ENCODE measurements at regions not wholly inside any gene's neighbourhood (a gene's known extent, or its start where the extent isn't known, plus 50 kb on each side); places are given as distances from the start of the nearest gene placed in this dataset.
"Not testable (repeated sequence)": the region's sequence is repeated elsewhere in the genome, so short reads cannot be mapped to it uniquely, and the experiment has no call there.

- peaks cover 19% of the 10 kb centered on the region for H3K4me1 ChIP-seq (ENCODE audit: control insufficient read depth, insufficient read depth, low read length)
- H3K9me3 ChIP-seq (ENCODE audit: control insufficient read depth, low read length), result no peaks in the 10 kb centered on the region
- no peak overlapping the region for H3K9ac ChIP-seq (ENCODE audit: low read length)
- DNase-seq (ENCODE audit: low read depth), result no peak
- no peaks in the 10 kb centered on the region for H3K27me3 ChIP-seq (replicated peaks; ENCODE audit: control insufficient read depth, insufficient read depth, low read length)
- no peak overlapping the region for H3K4me3 ChIP-seq (ENCODE audit: low read length)
- H3K36me3 ChIP-seq (ENCODE audit: control insufficient read depth, insufficient read depth, low read length, severe bottlenecking), result no peaks in the 10 kb centered on the region
These were observed 172.5 kb downstream of the SLC38A4 start for GRCh38 chr12:46653311-46653710.

GRCh38 chr12:46652692-46653091 is 173.1 kb downstream of the SLC38A4 start:
- Histone ChIP-seq H3K27me3 (replicated peaks; ENCODE audit: control insufficient read depth, insufficient read depth, low read length) (no peaks in the 10 kb centered on the region), H3K9ac (ENCODE audit: low read length) (no peak overlapping the region)
- no peak for DNase-seq (ENCODE audit: low read depth)

GRCh38 chr12:46650688-46651087 is 175.1 kb downstream of the SLC38A4 start:
- no peak for DNase-seq (ENCODE audit: low read depth)
- Histone ChIP-seq H3K9ac (ENCODE audit: low read length) (no peak overlapping the region), H3K27me3 (replicated peaks; ENCODE audit: control insufficient read depth, insufficient read depth, low read length) (no peaks in the 10 kb centered on the region), H3K4me1 (ENCODE audit: control insufficient read depth, insufficient read depth, low read length) (no peaks in the 10 kb centered on the region), H3K9me3 (ENCODE audit: control insufficient read depth, low read length) (no peaks in the 10 kb centered on the region), H3K36me3 (ENCODE audit: control insufficient read depth, insufficient read depth, low read length, severe bottlenecking) (no peaks in the 10 kb centered on the region), H3K4me3 (ENCODE audit: low read length) (no peak overlapping the region)

More at GRCh38 chr12:46652692-46653091, 173.1 kb downstream of the SLC38A4 start:
- Histone ChIP-seq H3K4me1 (ENCODE audit: control insufficient read depth, insufficient read depth, low read length) (peaks cover 13% of the 10 kb centered on the region), H3K4me3 (ENCODE audit: low read length) (no peak overlapping the region), H3K9me3 (ENCODE audit: control insufficient read depth, low read length) (no peaks in the 10 kb centered on the region), H3K36me3 (ENCODE audit: control insufficient read depth, insufficient read depth, low read length, severe bottlenecking) (no peaks in the 10 kb centered on the region)

GRCh38 chr12:46649433-46649832 is 176.4 kb downstream of the SLC38A4 start:
- Histone ChIP-seq H3K4me1 (ENCODE audit: control insufficient read depth, insufficient read depth, low read length) (no peaks in the 10 kb centered on the region), H3K4me3 (ENCODE audit: low read length) (no peak overlapping the region), H3K36me3 (ENCODE audit: control insufficient read depth, insufficient read depth, low read length, severe bottlenecking) (no peaks in the 10 kb centered on the region), H3K9me3 (ENCODE audit: control insufficient read depth, low read length) (no peaks in the 10 kb centered on the region), H3K27me3 (replicated peaks; ENCODE audit: control insufficient read depth, insufficient read depth, low read length) (no peaks in the 10 kb centered on the region), H3K9ac (ENCODE audit: low read length) (no peak overlapping the region)
- DNase-seq (ENCODE audit: low read depth), result no peak

GRCh38 chr12:46647034-46647433 is 178.8 kb downstream of the SLC38A4 start:
- Histone ChIP-seq H3K4me1 (ENCODE audit: control insufficient read depth, insufficient read depth, low read length) (no peaks in the 10 kb centered on the region), H3K4me3 (ENCODE audit: low read length) (no peak overlapping the region), H3K36me3 (ENCODE audit: control insufficient read depth, insufficient read depth, low read length, severe bottlenecking) (no peaks in the 10 kb centered on the region), H3K9me3 (ENCODE audit: control insufficient read depth, low read length) (no peaks in the 10 kb centered on the region), H3K27me3 (replicated peaks; ENCODE audit: control insufficient read depth, insufficient read depth, low read length) (no peaks in the 10 kb centered on the region), H3K9ac (ENCODE audit: low read length) (no peak overlapping the region)
- DNase-seq (ENCODE audit: low read depth), result no peak

GRCh38 chr12:46641649-46642048 is 184.1 kb downstream of the SLC38A4 start:
- not testable (repeated sequence) for H3K4me3 ChIP-seq (ENCODE audit: low read length); H3K9ac ChIP-seq (ENCODE audit: low read length); H3K4me1 ChIP-seq (ENCODE audit: control insufficient read depth, insufficient read depth, low read length); DNase-seq (ENCODE audit: low read depth); H3K36me3 ChIP-seq (ENCODE audit: control insufficient read depth, insufficient read depth, low read length, severe bottlenecking); H3K27me3 ChIP-seq (replicated peaks; ENCODE audit: control insufficient read depth, insufficient read depth, low read length)
- peaks cover 18% of the 10 kb centered on the region for H3K9me3 ChIP-seq (ENCODE audit: control insufficient read depth, low read length)

- Histone ChIP-seq H3K9ac (ENCODE audit: low read length) (no peak overlapping the region), H3K27me3 (replicated peaks; ENCODE audit: control insufficient read depth, insufficient read depth, low read length) (no peaks in the 10 kb centered on the region), H3K4me1 (ENCODE audit: control insufficient read depth, insufficient read depth, low read length) (no peaks in the 10 kb centered on the region), H3K4me3 (ENCODE audit: low read length) (no peak overlapping the region), H3K36me3 (ENCODE audit: control insufficient read depth, insufficient read depth, low read length, severe bottlenecking) (no peaks in the 10 kb centered on the region), H3K9me3 (ENCODE audit: control insufficient read depth, low read length) (peaks cover 14% of the 10 kb centered on the region)
- DNase-seq (ENCODE audit: low read depth), result no peak
These were observed 190.0 kb downstream of the SLC38A4 start for GRCh38 chr12:46635818-46636217.

GRCh38 chr12:46629331-46630229 is 196.2 kb downstream of the SLC38A4 start:
- Histone ChIP-seq H3K4me1 (ENCODE audit: control insufficient read depth, insufficient read depth, low read length) (no peaks in the 10 kb centered on the region), H3K4me3 (ENCODE audit: low read length) (no peak overlapping the region), H3K9me3 (ENCODE audit: control insufficient read depth, low read length) (no peaks in the 10 kb centered on the region), H3K9ac (ENCODE audit: low read length) (no peak overlapping the region), H3K27me3 (replicated peaks; ENCODE audit: control insufficient read depth, insufficient read depth, low read length) (no peaks in the 10 kb centered on the region), H3K36me3 (ENCODE audit: control insufficient read depth, insufficient read depth, low read length, severe bottlenecking) (no peaks in the 10 kb centered on the region)
- no peak for DNase-seq (ENCODE audit: low read depth)

GRCh38 chr12:46628176-46628575 is 197.6 kb downstream of the SLC38A4 start:
- Histone ChIP-seq H3K27me3 (replicated peaks; ENCODE audit: control insufficient read depth, insufficient read depth, low read length) (no peaks in the 10 kb centered on the region), H3K36me3 (ENCODE audit: control insufficient read depth, insufficient read depth, low read length, severe bottlenecking) (no peaks in the 10 kb centered on the region), H3K9me3 (ENCODE audit: control insufficient read depth, low read length) (no peaks in the 10 kb centered on the region), H3K9ac (ENCODE audit: low read length) (no peak overlapping the region), H3K4me1 (ENCODE audit: control insufficient read depth, insufficient read depth, low read length) (no peaks in the 10 kb centered on the region), H3K4me3 (ENCODE audit: low read length) (no peak overlapping the region)
- no peak for DNase-seq (ENCODE audit: low read depth)

GRCh38 chr12:46627686-46628085 is 198.1 kb downstream of the SLC38A4 start:
- no peaks in the 10 kb centered on the region for H3K4me1 ChIP-seq (ENCODE audit: control insufficient read depth, insufficient read depth, low read length)
- no peaks in the 10 kb centered on the region for H3K36me3 ChIP-seq (ENCODE audit: control insufficient read depth, insufficient read depth, low read length, severe bottlenecking)
- no peaks in the 10 kb centered on the region for H3K27me3 ChIP-seq (replicated peaks; ENCODE audit: control insufficient read depth, insufficient read depth, low read length)
- no peak overlapping the region for H3K4me3 ChIP-seq (ENCODE audit: low read length)
- DNase-seq (ENCODE audit: low read depth), result no peak
- H3K9me3 ChIP-seq (ENCODE audit: control insufficient read depth, low read length), result no peaks in the 10 kb centered on the region
- no peak overlapping the region for H3K9ac ChIP-seq (ENCODE audit: low read length)

GRCh38 chr12:46619474-46619873 is 206.3 kb downstream of the SLC38A4 start:
- H3K9ac ChIP-seq (ENCODE audit: low read length); H3K36me3 ChIP-seq (ENCODE audit: control insufficient read depth, insufficient read depth, low read length, severe bottlenecking); H3K4me3 ChIP-seq (ENCODE audit: low read length); H3K27me3 ChIP-seq (replicated peaks; ENCODE audit: control insufficient read depth, insufficient read depth, low read length); H3K9me3 ChIP-seq (ENCODE audit: control insufficient read depth, low read length); DNase-seq (ENCODE audit: low read depth): not testable (repeated sequence)
- H3K4me1 ChIP-seq (ENCODE audit: control insufficient read depth, insufficient read depth, low read length), result peaks cover 12% of the 10 kb centered on the region

GRCh38 chr12:46617737-46618136 is 208.1 kb downstream of the SLC38A4 start:
- H3K9me3 ChIP-seq (ENCODE audit: control insufficient read depth, low read length); H3K27me3 ChIP-seq (replicated peaks; ENCODE audit: control insufficient read depth, insufficient read depth, low read length); H3K4me3 ChIP-seq (ENCODE audit: low read length); H3K9ac ChIP-seq (ENCODE audit: low read length); DNase-seq (ENCODE audit: low read depth); H3K36me3 ChIP-seq (ENCODE audit: control insufficient read depth, insufficient read depth, low read length, severe bottlenecking): not testable (repeated sequence)
- H3K4me1 ChIP-seq (ENCODE audit: control insufficient read depth, insufficient read depth, low read length), result peaks cover 12% of the 10 kb centered on the region

All from adipocyte (in vitro differentiated cells).